Mesothelial cell of epicardium (in vitro differentiated cells): ENCODE measurements at regions not wholly inside any gene's neighbourhood (a gene's known extent, or its start where the extent isn't known, plus 50 kb on each side); places are given as distances from the start of the nearest gene placed in this dataset.

Experiments
- DNase-seq, 2 experiments: peaks; one replicate each; pipeline ENCODE4 v3.0.0; 2021; ENCODE audit warnings: low spot score in 2 of 2; ENCODE audit not compliant: unreplicated experiment in 2 of 2
- H3K27ac Mint-ChIP-seq: 2 replicates; pipeline ENCODE4 v1.8.0; 2021; ENCODE audit warnings: mixed read lengths
- H3K27me3 Mint-ChIP-seq: 2 replicates; pipeline ENCODE4 v1.8.0; 2021; ENCODE audit warnings: low read depth, mixed read lengths
- H3K36me3 Mint-ChIP-seq: 2 replicates; pipeline ENCODE4 v1.8.0; 2021; ENCODE audit warnings: mixed read lengths
- H3K4me1 Mint-ChIP-seq: 2 replicates; pipeline ENCODE4 v1.8.0; 2021; ENCODE audit warnings: mixed read lengths
- H3K4me3 Mint-ChIP-seq: 2 replicates; pipeline ENCODE4 v1.8.0; 2021; ENCODE audit warnings: mild to moderate bottlenecking, moderate library complexity, mixed read lengths
- H3K9me3 Mint-ChIP-seq: 2 replicates; pipeline ENCODE4 v1.8.0; 2021; ENCODE audit warnings: mixed read lengths
- TF ChIP-seq, protein P1 (sequence below): fragments of 200-600 bp; sonication (generic); IDR thresholded peaks from one replicate; pipeline ENCODE4 v1.5.0; 2021; ENCODE audit warnings: antibody characterized with exemption; ENCODE audit not compliant: unreplicated experiment

DNA sequence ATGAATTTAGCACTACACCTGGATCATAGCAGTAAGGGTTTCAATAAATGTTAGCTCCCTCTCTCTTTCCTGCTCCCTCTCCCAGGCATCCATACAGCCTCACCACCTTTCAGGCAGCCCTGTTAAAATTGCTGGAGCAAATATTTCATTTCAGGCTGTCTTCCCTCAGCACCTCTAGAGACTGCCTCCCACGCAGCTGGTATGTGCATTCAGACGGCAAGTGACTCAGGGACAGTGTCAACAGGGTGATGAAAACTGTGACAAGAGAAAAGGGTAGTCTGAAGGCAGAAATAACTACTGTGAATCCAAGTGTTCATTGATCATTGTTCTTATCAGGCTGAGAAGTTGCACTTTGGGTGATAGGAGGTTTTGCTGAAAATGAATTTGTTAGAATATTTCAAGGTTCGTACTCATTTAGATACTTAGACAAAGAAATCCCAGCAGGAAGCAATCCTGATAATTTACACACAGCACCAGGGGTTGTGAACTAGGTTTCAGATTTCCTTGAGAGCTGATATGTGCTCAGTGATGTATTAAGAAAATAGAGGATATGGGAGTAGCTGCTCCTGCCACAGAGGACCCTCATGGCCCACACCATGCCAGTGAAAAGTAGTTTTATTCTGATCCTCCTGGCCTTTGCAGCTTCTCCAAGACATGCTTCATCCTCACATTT, 424.2 kb downstream of the FGF13 start:
- Mint-ChIP-seq H3K27ac (no peak overlapping the region), H3K4me1 (no peaks in the 10 kb centered on the region), H3K27me3 (no peaks in the 10 kb centered on the region), H3K9me3 (peaks cover 5% of the 10 kb centered on the region), H3K4me3 (no peak overlapping the region), H3K36me3 (no peaks in the 10 kb centered on the region)
- DNase-seq: no peak
- TF ChIP-seq, protein P1, sequence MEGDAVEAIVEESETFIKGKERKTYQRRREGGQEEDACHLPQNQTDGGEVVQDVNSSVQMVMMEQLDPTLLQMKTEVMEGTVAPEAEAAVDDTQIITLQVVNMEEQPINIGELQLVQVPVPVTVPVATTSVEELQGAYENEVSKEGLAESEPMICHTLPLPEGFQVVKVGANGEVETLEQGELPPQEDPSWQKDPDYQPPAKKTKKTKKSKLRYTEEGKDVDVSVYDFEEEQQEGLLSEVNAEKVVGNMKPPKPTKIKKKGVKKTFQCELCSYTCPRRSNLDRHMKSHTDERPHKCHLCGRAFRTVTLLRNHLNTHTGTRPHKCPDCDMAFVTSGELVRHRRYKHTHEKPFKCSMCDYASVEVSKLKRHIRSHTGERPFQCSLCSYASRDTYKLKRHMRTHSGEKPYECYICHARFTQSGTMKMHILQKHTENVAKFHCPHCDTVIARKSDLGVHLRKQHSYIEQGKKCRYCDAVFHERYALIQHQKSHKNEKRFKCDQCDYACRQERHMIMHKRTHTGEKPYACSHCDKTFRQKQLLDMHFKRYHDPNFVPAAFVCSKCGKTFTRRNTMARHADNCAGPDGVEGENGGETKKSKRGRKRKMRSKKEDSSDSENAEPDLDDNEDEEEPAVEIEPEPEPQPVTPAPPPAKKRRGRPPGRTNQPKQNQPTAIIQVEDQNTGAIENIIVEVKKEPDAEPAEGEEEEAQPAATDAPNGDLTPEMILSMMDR: no peak

DNA sequence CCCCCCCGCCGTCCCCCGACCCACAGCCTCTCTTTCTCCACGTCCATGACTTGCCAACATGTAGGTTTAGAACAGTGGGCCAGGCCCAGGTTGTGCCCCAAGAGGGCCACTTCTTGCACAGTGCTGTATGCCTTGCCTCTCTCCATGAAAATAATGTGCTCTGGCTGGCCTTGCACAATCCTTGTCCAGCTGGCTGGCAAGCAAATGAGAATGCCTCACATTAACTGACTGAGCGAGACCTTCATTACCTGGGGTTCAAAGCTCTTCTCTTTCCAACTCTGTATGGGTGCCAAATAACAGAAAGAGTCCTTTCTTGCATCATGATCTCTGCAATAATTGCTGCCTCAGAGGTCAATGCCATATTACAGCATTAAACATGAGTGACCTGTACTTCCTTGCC, 416.6 kb downstream of the FGF13 start:
- H3K27ac Mint-ChIP-seq: no peak overlapping the region
- TF ChIP-seq, protein P1: no peak
- no peaks in the 10 kb centered on the region for H3K4me1 Mint-ChIP-seq
- H3K9me3 Mint-ChIP-seq: peaks cover 16% of the 10 kb centered on the region
- H3K4me3 Mint-ChIP-seq: no peak overlapping the region
- no peaks in the 10 kb centered on the region for H3K36me3 Mint-ChIP-seq
- no peak for DNase-seq
- no peaks in the 10 kb centered on the region for H3K27me3 Mint-ChIP-seq

DNA sequence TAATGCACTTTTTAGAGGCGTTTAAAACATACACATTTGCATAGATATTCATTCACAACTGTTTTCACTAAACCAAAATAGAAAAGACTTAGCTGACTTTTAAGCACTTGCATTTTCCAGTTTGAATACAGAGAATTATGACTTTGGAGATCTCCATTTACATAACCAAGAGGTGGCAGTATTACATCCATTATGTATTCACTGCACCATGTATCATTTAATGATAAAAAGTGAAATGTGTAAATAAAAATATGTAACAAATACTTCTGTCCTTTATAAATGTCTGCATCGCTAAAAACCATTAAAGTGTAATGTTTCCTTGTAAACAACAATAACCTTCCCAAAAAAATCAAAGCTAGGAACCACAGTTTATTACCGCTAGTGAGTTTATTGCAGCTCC, 413.2 kb downstream of the FGF13 start:
- Mint-ChIP-seq H3K4me3 (no peak overlapping the region), H3K9me3 (peaks cover 15% of the 10 kb centered on the region), H3K4me1 (no peaks in the 10 kb centered on the region), H3K36me3 (no peaks in the 10 kb centered on the region), H3K27ac (no peak overlapping the region), H3K27me3 (no peaks in the 10 kb centered on the region)
- TF ChIP-seq, protein P1: no peak
- DNase-seq: no peak

DNA sequence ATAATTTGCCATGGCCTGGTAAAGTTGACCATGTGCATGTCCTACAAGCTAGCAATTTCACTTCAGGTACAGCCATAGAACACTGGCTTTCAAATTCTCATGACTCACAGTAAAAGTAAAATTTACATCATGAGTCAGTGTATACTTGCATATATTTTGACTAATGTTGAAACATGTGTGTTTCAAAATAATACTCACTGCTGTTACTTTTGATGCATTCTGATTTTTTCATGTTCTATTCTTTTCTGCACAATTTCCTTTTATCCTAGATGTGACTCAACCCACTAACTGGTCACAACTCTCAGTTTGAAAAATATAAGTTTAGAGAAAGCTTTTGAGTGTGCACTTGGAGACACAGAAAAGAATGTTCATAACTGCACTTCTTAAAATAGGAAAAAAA, 365.7 kb downstream of the FGF13 start:
- Mint-ChIP-seq H3K4me3 (no peak overlapping the region), H3K4me1 (no peaks in the 10 kb centered on the region), H3K9me3 (peaks cover 8% of the 10 kb centered on the region), H3K27ac (no peak overlapping the region), H3K36me3 (no peaks in the 10 kb centered on the region), H3K27me3 (no peaks in the 10 kb centered on the region)
- TF ChIP-seq, protein P1: no peak
- no peak for DNase-seq

DNA sequence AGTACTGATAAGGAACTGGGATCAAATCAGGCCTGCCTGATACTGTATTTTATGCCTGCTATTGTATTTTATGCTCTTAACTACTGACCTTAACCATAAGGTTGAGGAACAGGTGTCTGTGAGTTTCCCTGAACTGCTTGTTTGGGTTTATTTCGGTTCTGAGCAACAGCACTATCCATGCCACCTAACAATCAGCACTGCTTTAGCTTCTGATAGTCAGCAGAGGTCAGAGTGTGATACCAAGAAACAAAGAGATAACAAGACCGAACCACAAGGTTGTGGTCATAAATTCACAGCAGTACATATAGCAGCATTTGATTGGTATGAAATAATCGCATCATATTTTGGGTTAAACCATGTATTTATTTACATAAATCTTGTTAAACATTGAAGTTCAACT, 362.2 kb downstream of the FGF13 start:
- no peak for DNase-seq
- no peak overlapping the region for H3K4me3 Mint-ChIP-seq
- no peak overlapping the region for H3K27ac Mint-ChIP-seq
- no peaks in the 10 kb centered on the region for H3K27me3 Mint-ChIP-seq
- H3K36me3 Mint-ChIP-seq: no peaks in the 10 kb centered on the region
- H3K4me1 Mint-ChIP-seq: no peaks in the 10 kb centered on the region
- TF ChIP-seq, protein P1: no peak
- peaks cover 27% of the 10 kb centered on the region for H3K9me3 Mint-ChIP-seq

DNA sequence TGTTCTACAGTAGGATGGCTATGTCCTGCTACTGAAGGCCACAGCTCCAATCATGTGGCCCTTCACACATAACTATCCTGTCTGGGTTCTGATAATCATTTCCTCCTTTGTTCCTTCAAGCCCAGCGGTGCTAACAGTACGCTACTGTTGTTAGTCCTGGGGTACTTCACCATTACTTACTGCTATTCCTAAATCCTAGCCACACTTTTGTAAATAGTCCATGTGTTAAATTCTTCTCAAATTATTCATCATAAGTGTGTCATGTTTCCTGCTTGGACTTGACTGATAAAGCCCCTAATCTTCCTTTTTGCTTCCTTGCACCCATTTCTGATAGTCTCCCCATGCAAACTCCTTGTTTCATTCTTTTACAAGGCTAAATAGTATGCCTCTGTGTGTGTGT, 332.6 kb downstream of the FGF13 start:
- no peak for DNase-seq
- H3K36me3 Mint-ChIP-seq: no peaks in the 10 kb centered on the region
- H3K9me3 Mint-ChIP-seq: peaks cover 47% of the 10 kb centered on the region
- H3K4me3 Mint-ChIP-seq: no peak overlapping the region
- TF ChIP-seq, protein P1: no peak
- H3K27me3 Mint-ChIP-seq: no peaks in the 10 kb centered on the region
- no peak overlapping the region for H3K27ac Mint-ChIP-seq
- no peaks in the 10 kb centered on the region for H3K4me1 Mint-ChIP-seq
